DOHH2 (cell line): ENCODE measurements at regions not wholly inside any gene's neighbourhood (a gene's known extent, or its start where the extent isn't known, plus 50 kb on each side); places are given as distances from the start of the nearest gene placed in this dataset.

Experiments used
- EZH2phosphoT487 ChIP-seq: fragments of 200-600 bp; sonication (generic); IDR thresholded peaks from 2 replicates; pipeline ENCODE4 v1.6.1; 2017; ENCODE audit warnings: borderline replicate concordance, mild to moderate bottlenecking, antibody characterized with exemption, low read length, moderate library complexity, mixed read lengths
- TF ChIP-seq, protein P1 (sequence below): fragments of 200-600 bp; sonication (generic); IDR thresholded peaks from one replicate; pipeline ENCODE4 v1.5.1; 2014; ENCODE audit warnings: antibody characterized with exemption, mild to moderate bottlenecking, low read depth, low read length; ENCODE audit not compliant: poor library complexity, severe bottlenecking

DNA sequence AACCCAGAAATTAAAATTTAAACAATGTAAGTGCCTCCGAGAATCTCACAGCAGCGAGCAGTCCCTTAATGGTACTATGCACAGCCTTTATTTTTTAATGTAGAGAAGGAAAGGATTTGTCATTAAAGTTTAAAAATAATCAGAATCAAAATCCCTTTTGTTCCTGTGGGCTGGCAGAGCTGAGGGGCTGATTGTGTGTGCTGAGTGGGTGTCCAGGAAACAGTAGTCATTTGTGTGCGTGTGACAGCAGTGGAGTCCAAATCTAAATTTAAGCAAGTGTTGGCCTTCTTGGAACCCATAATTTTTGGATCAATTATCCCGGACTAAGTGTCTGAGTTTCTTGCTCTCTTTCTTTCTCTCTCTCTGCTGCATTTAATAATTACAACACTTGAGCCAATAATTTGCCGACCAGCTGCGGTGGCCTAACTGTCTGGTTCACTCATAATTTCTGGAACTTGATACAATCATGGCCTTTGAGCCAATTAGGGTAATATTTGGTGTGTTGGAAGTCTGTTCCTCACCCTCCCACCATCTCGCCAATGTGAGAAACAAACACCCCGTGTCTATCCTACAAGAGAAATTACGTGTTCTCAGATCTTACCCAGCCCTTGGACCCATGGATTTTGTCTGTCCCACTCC lies 528.0 kb downstream of the SOX6 start:
- TF ChIP-seq, protein P1, sequence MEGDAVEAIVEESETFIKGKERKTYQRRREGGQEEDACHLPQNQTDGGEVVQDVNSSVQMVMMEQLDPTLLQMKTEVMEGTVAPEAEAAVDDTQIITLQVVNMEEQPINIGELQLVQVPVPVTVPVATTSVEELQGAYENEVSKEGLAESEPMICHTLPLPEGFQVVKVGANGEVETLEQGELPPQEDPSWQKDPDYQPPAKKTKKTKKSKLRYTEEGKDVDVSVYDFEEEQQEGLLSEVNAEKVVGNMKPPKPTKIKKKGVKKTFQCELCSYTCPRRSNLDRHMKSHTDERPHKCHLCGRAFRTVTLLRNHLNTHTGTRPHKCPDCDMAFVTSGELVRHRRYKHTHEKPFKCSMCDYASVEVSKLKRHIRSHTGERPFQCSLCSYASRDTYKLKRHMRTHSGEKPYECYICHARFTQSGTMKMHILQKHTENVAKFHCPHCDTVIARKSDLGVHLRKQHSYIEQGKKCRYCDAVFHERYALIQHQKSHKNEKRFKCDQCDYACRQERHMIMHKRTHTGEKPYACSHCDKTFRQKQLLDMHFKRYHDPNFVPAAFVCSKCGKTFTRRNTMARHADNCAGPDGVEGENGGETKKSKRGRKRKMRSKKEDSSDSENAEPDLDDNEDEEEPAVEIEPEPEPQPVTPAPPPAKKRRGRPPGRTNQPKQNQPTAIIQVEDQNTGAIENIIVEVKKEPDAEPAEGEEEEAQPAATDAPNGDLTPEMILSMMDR = no peak
- no peak for TF ChIP-seq EZH2phosphoT487
